ENCODE measurements at regions not wholly inside any gene's neighbourhood (a gene's known extent, or its start where the extent isn't known, plus 50 kb on each side); places are given as distances from the start of the nearest gene placed in this dataset.
"Not testable (repeated sequence)": the region's sequence is repeated elsewhere in the genome, so short reads cannot be mapped to it uniquely, and the experiment has no call there.

DNA sequence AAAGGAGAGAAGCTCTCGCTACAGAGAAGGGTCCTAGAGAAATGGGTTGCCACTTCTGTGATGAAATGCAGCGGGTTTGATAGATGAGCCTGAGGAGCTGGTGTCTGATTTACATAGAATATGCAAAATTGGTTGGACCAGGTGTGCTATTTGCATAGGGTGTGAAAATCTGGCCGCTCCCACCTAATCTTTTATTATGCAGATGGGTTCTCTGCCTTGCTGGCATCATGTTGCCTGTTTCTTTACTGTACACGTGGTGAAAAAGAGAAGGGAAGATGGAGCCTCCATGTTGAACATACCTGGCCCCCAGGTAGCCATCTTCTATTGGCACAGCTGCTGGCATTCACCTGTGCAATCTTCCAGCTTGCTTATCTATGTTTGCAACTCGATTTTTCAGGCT, 212.2 kb downstream of the ANKRD7 start:
- H3K4me3 ChIP-seq (ENCODE audit: low read depth in 1 of 3, low read length in 3 of 3): no peak overlapping the region
- H3K27ac ChIP-seq (ENCODE audit: low read depth in 1 of 2, low read length in 2 of 2): no peak overlapping the region
- peaks cover 0 to 2% (median 0%) of the 10 kb centered on the region in 4 donors for H3K9me3 ChIP-seq (ENCODE audit: control insufficient read depth in 4 of 4, low read length in 3 of 4)
- no peak overlapping the region for H3K9ac ChIP-seq (ENCODE audit: low read depth in 1 of 2, low read length in 2 of 2)
- no peak for DNase-seq (ENCODE audit: low spot score)
- TF ChIP-seq EGR1 (IDR thresholded peaks at IDR 0.05; ENCODE audit: low read depth in 2 of 2) (no peak), SP1 (IDR thresholded peaks at IDR 0.05) (no peak), RXRA (IDR thresholded peaks at IDR 0.05) (no peak), GABPA (IDR thresholded peaks at IDR 0.05 in 1 of 2, conservative IDR thresholded peaks at IDR 0.05 in 1 of 2) (no peak), NR2F2 (IDR thresholded peaks at IDR 0.05) (no peak), JUND (IDR thresholded peaks at IDR 0.05) (no peak), YY1 (IDR thresholded peaks at IDR 0.05) (no peak), HNF4A (conservative IDR thresholded peaks at IDR 0.05) (no peak), FOXA2 (IDR thresholded peaks at IDR 0.05) (no peak)
- TF ChIP-seq, protein P1, sequence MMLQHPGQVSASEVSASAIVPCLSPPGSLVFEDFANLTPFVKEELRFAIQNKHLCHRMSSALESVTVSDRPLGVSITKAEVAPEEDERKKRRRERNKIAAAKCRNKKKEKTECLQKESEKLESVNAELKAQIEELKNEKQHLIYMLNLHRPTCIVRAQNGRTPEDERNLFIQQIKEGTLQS (IDR thresholded peaks at IDR 0.05): no peak
- TF ChIP-seq, protein P2, sequence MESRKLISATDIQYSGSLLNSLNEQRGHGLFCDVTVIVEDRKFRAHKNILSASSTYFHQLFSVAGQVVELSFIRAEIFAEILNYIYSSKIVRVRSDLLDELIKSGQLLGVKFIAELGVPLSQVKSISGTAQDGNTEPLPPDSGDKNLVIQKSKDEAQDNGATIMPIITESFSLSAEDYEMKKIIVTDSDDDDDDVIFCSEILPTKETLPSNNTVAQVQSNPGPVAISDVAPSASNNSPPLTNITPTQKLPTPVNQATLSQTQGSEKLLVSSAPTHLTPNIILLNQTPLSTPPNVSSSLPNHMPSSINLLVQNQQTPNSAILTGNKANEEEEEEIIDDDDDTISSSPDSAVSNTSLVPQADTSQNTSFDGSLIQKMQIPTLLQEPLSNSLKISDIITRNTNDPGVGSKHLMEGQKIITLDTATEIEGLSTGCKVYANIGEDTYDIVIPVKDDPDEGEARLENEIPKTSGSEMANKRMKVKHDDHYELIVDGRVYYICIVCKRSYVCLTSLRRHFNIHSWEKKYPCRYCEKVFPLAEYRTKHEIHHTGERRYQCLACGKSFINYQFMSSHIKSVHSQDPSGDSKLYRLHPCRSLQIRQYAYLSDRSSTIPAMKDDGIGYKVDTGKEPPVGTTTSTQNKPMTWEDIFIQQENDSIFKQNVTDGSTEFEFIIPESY (IDR thresholded peaks at IDR 0.05): no peak
- no peaks in the 10 kb centered on the region for H3K27me3 ChIP-seq (ENCODE audit: control insufficient read depth in 4 of 4, insufficient read depth in 4 of 4, low read length in 3 of 4)
- H3K36me3 ChIP-seq (ENCODE audit: control insufficient read depth in 4 of 4, insufficient read depth in 3 of 4, low read depth in 1 of 4, low read length in 3 of 4): no peaks in the 10 kb centered on the region
- 58% methylated on average over 5 of the region's 5 CpGs for WGBS
- no peaks in the 10 kb centered on the region for H3K4me1 ChIP-seq (ENCODE audit: control insufficient read depth in 4 of 4, insufficient read depth in 4 of 4, low read length in 3 of 4)

DNA sequence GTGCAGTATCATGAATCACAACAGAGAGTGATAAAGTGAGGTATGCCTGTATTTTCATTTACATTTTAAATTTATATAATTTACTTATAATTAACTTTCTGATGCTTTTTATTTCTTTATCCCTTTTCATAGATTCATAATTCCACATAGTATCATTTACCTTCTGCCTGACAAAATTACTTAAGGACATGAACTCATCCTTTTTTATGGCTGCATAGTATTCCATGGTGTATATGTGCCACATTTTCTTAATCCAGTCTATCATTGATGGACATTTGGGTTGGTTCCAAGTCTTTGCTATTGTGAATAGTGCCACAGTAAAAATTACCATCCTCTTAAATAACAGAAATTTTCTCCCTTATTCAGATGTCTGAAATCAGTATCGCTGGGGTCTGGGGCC, 224.5 kb downstream of the ANKRD7 start:
- not testable (repeated sequence) for H3K9me3 ChIP-seq (ENCODE audit: control insufficient read depth in 4 of 4, low read length in 3 of 4); H3K9ac ChIP-seq (ENCODE audit: low read depth in 1 of 2, low read length in 2 of 2); H3K27ac ChIP-seq (ENCODE audit: low read depth in 1 of 2, low read length in 2 of 2); DNase-seq (ENCODE audit: low spot score); H3K4me1 ChIP-seq (ENCODE audit: control insufficient read depth in 4 of 4, insufficient read depth in 4 of 4, low read length in 3 of 4); H3K27me3 ChIP-seq (ENCODE audit: control insufficient read depth in 4 of 4, insufficient read depth in 4 of 4, low read length in 3 of 4); H3K4me3 ChIP-seq (ENCODE audit: low read depth in 1 of 3, low read length in 3 of 3); H3K36me3 ChIP-seq (ENCODE audit: control insufficient read depth in 4 of 4, insufficient read depth in 3 of 4, low read depth in 1 of 4, low read length in 3 of 4)
- 96% methylated on average over 1 of the region's 1 CpG for whole genome bisulfite sequencing

DNA sequence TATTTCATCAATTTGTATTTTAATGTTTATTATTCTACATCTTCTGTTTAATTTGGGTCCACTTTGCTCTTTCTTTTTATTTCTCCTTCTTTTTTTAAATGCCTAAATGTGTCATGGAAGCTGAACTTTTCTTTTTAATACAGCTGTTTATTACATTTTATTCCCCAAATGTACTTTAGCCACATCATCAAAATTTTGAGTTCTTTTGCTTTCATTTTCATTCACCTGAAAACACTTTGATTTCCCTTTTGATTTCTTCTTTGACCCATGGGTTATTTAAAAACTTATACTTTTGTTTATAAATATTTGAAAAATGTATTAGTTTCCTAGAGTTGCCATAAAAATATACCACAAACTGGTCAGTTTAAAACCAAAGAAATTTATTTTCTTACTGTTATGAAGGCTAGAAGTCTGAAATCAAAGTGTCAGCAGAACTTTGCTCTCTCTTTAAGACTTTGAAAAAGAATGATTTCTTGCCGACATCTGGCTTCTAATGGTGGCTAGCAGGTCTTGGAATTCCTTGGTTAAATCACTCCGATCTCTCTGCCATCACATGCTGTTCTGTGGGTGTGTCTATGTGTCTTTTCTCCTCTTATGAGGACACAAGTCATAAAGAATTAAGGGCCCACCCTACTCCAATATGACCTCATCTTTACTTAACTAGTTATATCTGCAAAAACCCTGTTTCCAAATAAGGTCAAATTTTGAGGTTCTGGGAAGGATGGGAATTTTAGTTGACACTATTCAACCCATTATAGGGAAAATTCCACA, 225.5 kb downstream of the ANKRD7 start:
- Histone ChIP-seq H3K27me3 (ENCODE audit: control insufficient read depth in 4 of 4, insufficient read depth in 4 of 4, low read length in 3 of 4) (no peaks in the 10 kb centered on the region), H3K9ac (ENCODE audit: low read depth in 1 of 2, low read length in 2 of 2) (no peak overlapping the region), H3K27ac (ENCODE audit: low read depth in 1 of 2, low read length in 2 of 2) (no peak overlapping the region), H3K4me1 (ENCODE audit: control insufficient read depth in 4 of 4, insufficient read depth in 4 of 4, low read length in 3 of 4) (no peaks in the 10 kb centered on the region), H3K4me3 (ENCODE audit: low read depth in 1 of 3, low read length in 3 of 3) (no peak overlapping the region), H3K36me3 (ENCODE audit: control insufficient read depth in 4 of 4, insufficient read depth in 3 of 4, low read depth in 1 of 4, low read length in 3 of 4) (no peaks in the 10 kb centered on the region), H3K9me3 (ENCODE audit: control insufficient read depth in 4 of 4, low read length in 3 of 4) (no peaks in the 10 kb centered on the region)
- WGBS: 83% methylated on average over 2 of the region's 2 CpGs
- no peak for TF ChIP-seq EGR1 (IDR thresholded peaks at IDR 0.05; ENCODE audit: low read depth in 2 of 2)
- no peak for TF ChIP-seq YY1 (IDR thresholded peaks at IDR 0.05)
- TF ChIP-seq FOXA2 (IDR thresholded peaks at IDR 0.05): no peak
- TF ChIP-seq, protein P2 (IDR thresholded peaks at IDR 0.05): no peak
- no peak for TF ChIP-seq HNF4A (conservative IDR thresholded peaks at IDR 0.05)
- TF ChIP-seq, protein P3, sequence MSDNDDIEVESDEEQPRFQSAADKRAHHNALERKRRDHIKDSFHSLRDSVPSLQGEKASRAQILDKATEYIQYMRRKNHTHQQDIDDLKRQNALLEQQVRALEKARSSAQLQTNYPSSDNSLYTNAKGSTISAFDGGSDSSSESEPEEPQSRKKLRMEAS (IDR thresholded peaks at IDR 0.05): no peak
- no peak for DNase-seq (ENCODE audit: low spot score)

All from liver (tissue), 7 donors.